GM19397 (cell line): ENCODE measurements at regions not wholly inside any gene's neighbourhood (a gene's known extent, or its start where the extent isn't known, plus 50 kb on each side); places are given as distances from the start of the nearest gene placed in this dataset.
"Not testable (repeated sequence)": the region's sequence is repeated elsewhere in the genome, so short reads cannot be mapped to it uniquely, and the experiment has no call there.

Source experiments
- ATAC-seq: cut with Tn5 transposase; IDR thresholded peaks from one replicate; pipeline ENCODE4 v1.9.1; 2021; ENCODE audit warnings: mild to moderate bottlenecking, moderate library complexity; ENCODE audit not compliant: unreplicated experiment

- no peak for ATAC-seq
Measured at GRCh38 chr4:130699004-130699403, 1603.1 kb downstream of the C4orf33 start.

DNA sequence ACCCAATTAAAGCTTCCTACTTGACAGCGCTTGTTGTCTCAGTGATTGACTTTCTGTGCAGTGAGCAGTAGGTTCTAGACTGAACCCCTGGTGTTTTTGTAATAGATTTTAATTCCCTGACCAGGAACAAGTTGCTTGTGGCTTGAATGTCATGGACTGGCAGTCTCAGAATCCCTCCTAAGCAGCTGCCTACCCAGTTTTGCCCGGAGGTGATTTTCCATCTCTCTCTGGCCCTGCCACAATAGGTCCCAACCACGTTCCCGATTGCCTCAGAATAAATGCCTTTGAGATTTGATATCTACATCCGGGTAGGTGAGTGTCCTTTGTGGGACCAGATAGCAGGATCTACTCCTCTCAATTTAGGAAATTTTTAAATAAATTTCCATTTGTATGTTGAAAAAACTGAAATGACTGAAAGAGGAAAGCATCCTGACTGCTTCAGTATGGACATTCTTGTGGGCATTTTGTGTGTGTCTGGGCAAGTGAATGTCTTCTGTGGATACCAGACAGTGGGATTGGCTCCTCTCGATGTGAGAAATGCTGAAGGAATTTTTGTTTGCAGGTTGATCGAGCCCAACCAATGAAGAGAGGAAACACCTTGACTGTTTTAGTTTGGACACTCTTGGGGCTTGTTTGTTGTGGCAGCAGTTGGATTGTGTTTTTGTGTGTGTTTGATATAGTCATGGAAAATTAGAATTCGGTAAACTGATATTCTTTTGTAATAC, 1607.4 kb downstream of the C4orf33 start:
- ATAC-seq: no peak

- no peak for ATAC-seq
Measured at GRCh38 chr4:130705023-130705422, 1609.1 kb downstream of the C4orf33 start.

DNA sequence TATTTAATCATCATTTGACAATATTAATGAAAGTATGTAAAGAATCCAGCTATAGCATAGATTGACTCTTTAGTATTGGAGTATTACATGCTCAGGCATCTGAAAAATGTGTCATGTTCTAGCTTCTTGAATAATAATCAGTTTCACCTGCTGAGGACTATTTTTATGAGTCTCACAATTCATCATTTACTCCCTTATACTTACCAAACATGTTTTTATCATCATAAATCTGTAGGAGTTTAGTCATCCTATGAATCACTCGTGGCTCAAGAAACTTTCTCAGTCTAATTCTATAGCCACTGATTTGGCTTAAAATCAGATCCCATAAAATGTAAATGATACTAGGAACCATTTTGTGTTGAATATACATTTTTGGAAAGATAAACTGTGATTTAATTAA, 1616.1 kb downstream of the C4orf33 start:
- ATAC-seq: no peak

DNA sequence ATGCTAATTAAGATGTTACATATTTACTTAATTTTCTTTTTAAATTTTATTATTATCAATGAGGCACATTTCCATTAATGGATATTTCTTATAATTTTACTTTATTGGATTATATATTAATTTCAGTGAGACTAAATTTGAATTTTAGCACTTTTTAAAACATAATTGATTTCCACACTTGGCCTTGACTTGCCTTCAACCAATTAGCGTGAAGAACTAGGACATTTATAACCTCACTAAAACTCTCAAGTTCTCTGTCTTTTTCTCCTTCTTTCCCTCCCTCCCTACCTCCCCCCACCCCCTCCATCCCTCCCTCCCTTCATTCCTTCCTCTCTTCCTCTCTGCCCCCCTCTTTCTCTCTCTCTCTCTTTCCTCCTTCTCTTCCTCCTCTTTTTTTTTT, 1618.1 kb downstream of the C4orf33 start:
- ATAC-seq: no peak

DNA sequence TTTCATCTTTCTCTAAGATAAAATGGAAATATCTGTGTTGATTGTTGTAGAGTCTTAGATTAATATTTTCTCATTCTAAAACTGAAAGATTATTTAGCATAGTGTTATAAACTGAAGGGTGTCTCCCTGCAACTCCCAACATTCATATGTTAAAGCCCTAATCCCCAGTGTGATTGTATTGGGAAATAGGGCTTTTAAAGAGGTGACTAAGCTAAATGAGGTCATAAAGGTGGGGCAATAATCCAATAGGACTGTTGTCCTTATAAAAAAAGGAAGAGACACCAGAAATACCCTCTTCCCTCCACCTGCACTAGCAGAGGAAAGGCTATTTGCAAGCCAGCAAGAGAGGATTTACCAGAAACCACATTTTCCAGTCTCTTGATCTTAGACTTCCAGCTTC, 1626.4 kb downstream of the C4orf33 start:
- no peak for ATAC-seq

DNA sequence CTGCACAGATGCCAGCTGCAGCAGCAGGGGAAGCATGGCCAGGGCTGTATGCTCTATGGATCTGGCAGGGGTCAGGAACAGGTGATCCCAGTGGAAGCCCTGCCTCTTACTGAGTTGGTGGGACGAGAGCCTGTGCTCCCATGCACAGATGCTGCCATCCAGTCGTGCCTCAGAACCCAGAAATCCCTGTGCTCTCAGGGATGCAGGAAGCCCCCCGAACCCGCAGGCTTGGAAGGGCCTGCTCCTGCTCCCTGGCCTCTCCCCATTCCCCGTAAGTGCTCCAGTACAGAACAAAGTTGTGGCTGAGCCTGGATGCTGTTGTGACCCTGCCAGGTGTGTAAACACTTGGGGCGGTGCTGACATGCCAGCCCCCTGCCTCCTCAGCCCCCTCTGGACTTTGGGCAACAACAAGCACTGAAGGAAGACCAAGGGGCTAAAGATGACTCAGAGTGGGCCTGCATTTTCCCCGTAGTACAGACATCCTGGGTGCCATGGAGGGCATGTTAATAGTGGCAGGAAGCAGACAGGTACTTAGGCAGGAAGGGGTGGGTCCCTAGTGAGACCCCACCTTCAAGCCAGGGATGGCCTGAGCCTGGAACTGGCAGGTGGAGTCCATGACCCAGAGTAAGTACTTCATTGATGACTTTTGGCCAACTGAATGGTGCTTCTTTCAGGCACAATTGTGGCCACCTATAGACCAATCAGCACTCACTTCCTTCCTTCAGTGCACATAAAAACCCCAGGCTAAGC, 1640.7 kb downstream of the C4orf33 start:
- ATAC-seq: no peak

DNA sequence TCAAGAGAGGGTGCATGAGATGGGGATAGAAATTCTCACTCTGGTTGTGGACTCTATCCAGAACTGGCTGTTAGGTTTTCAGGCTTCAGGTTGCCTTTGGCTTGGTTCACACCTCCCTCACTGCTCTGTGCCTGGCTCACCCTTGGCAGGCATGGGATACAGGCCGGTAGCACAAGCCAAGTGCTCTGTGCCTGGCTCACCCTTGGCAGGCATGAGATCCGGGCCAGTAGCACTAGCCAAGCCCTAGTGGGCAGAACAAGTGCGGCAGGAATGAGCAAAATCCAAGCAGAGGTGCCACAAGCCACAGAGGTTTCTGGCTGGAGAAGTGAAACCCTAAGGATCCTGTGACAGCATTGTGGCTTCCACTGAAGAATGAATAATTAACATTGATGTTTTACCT, 1642.3 kb downstream of the C4orf33 start:
- no peak for ATAC-seq

- no peak for ATAC-seq
Measured at GRCh38 chr4:130747842-130748241, 1651.9 kb downstream of the C4orf33 start.

DNA sequence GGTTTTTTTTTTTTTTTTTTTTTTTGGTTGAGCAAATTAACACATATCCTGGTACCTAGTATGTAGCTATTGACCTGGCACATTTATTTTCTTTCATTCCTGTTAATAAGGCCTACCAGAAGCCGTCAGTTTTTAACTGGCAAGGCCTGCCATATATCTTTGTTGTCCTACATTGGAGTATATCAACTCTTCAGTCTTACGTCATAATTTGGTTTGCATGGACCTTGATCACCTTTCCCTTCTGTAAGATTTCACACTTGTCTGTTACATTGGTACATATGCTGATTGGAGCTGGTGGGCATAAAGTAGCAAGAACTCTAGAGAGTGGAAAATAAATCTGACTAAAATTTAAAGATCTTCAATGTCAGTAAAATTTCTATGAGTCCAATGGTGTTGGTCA, 1658.0 kb downstream of the C4orf33 start:
- no peak for ATAC-seq

GRCh38 chr4:130760246-130760645, 1664.3 kb downstream of the C4orf33 start:
- ATAC-seq: no peak

- not testable (repeated sequence) for ATAC-seq
Measured at GRCh38 chr4:130767384-130767783, 1671.4 kb downstream of the C4orf33 start.

DNA sequence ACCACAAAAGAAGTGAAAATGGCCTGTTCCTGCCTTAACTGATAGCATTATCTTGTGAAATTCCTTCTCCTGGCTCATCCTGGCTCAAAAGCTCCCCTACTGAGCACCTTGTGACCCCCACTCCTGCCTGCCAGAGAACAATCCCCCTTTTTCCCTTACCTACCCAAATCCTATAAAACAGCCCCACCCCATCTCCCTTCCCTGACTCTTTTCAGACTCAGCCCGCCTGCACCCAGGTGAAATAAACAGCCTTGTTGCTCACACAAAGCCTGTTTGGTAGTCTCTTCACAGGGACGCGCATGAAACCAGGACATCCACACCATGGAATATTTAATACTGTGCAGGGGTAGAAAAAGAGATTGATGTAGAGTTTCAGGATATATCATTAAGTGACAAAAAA, 1677.0 kb downstream of the C4orf33 start:
- ATAC-seq: not testable (repeated sequence)

DNA sequence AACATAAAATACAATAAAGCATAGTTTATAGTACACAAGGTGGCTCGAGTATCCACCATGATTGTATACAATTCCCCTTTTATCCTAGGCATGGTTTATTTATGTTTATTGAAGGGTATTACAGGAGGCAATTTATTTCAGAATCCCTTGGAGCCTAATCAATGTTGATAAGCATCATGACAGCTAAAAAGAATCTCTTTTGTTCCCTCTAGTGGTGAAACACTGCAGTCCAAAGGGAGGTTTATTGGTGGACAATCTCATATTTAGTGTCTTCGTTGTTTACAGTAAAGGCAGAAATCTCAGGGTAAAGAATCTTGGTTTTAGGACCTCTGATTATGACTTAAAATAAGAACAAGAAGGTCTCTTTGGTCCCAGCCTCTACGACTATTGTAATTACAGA, 1712.5 kb downstream of the C4orf33 start:
- ATAC-seq: no peak

DNA sequence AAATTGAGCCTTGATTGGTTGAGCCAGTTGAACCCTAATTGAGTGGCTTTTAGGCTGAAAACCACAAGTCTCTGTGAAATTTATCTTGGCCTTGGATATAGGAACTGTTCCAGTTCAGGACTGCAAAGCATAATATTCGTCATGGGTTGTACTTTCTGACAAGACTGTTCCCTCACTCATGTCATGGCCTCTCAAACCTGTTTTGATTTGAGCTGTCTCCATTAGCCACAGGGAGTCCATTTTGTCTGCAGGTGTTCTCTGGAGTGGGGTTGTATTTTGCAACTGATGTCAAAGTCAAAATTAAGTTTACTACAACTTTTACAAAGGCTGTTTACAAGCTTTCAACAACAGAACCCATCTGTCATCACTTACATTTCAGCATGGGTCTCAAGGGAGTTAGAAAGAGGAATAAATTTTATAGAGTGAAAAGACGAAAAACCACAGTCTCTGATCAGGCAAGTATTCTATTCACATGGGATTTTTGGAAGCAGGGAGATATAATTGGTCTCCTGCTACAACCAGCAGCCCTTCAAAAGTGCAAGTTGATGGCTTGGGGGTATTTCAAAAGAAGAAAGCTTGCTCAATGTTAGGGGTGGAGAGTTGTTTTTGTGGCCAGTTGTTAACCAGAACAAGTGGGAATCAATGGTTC, 1716.3 kb downstream of the C4orf33 start:
- no peak for ATAC-seq

DNA sequence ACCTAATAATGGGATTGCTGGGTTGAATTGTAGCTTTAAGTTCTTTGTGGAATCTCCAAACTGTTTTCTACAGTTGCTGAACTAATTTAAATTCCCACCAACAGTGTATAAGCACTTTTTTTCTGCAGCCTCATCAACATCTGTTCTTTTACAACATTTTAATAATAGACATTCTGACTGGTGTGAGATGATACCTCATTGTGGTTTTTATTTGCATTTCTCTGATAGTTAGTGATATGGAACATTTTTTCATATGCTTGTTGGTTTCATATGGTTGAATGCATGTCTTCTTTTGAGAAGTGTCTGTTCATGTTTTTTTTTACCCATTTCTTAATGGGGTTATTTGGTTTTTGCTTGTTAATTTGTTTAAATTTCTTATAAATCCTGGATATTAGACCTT, 1718.9 kb downstream of the C4orf33 start:
- ATAC-seq: no peak

GRCh38 chr4:130820448-130820847, 1724.5 kb downstream of the C4orf33 start:
- ATAC-seq: no peak

DNA sequence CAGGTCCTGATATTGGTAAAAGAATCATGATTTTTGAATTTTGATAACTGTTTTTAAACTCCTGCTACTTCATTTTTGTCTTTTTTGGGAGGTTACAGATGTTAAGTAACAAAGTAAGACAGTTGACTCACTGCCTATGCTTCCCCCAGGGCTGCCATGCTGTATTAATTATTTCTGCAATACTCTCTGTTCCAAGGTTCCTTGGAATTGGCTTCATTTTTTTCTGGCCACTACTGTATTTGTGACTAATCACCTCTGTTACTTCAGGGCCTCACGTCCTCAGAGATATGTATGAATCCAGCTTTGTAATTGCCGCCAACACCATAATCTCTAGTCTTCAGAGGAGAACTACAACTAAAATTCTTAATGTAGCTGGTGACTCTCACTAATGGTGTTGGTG, 1729.3 kb downstream of the C4orf33 start:
- no peak for ATAC-seq

DNA sequence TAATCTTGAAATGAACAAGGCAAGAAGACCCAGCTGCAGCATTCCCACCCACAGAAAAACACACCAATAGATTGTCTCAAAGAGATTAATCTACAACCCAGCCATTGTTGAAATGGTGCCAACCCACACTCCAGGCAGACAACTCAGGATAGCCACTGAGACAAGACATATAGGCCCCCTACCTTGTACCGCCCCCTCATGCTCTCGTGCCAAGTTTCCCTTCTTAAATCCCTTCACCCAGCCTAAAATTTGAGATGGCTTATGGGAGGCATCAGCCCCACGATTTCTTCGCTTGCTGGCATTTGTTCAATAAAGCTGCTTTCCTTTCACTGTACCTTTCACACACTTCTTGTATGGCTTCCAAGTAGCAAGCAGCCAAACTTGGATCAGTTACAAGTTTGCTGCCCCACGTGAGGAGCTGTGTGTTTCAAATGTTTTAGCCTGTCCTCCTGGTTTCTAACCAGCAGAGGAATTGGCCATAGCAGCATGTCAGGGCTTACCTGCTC, 1754.1 kb downstream of the C4orf33 start:
- no peak for ATAC-seq

DNA sequence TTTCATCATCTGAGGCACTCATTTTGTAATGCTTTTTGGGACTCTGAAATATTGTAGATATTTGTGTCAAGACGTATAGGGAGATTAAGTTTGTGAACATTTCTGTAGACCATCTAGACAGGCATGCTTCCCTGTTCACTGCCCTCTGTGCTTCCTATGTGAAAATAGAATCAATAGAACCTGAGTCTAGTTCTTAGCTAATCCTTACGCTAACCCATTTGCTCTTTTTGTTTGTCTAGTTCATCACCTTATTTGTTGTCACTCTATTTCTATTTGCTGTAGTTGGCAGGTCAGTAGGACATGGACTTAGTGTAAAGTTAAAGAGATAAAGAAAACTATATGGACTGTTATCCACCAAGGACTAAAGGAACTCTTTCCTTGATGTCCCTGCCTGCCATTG, 1755.2 kb downstream of the C4orf33 start:
- ATAC-seq: no peak

DNA sequence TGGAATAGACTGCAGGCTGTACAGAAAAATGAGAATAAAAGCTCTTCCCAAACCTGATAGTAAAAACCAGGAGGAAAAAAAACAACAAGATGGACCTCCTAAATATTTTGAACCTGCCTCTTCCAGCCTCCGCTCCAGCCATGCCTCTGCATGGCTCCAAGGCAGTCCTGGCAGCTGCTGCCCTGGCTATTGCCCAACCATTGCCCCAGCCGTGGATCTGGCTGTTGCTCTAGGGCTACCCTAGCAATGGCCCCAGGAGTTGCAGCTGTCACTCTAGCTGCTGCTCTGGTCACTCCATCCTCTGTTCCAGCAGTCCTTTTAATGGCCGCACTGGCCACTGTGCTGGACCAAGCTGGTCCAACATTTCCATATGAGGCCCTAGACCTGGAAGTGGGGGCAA, 1756.0 kb downstream of the C4orf33 start:
- ATAC-seq: no peak

DNA sequence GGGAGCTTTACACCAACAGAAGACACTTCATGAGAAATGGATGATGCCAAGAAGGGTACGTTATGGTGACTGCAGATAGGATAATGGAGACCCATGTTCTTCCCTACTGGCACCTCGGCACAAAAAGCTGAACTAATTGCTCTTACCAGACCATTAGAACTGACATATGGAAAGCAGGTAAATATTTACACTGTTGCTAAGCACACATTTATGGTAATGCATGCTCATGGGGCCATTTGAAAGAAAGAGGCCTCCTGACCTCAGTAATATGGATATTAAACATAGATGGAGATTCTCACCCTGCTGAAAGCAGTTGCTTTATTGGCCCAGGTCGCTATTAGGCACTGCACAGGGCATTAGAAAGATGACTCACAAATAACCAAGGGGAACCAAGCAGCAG, 1759.6 kb downstream of the C4orf33 start:
- ATAC-seq: no peak
